ENCODE measurements at regions not wholly inside any gene's neighbourhood (a gene's known extent, or its start where the extent isn't known, plus 50 kb on each side); places are given as distances from the start of the nearest gene placed in this dataset.

DNA sequence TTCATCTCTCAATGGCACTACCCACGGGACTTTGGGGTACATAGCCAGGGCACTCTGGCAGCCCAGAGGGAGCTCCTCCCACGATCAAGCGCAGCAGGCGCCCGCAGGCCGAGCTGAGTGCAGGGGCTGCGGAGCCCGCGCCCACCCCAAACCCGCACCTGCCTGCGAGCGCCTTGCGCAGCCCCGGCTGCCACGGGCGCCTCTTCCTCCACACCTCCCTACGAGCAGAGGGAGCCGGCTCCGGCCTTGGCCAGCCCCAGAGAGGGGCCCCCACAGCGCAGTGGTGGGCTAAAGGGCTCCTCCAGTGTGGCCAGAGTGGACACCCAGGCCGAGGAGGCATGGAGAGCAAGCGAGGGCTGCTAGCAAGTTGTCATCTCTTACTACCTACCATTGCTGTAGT is 165.2 kb downstream of the UBE2E3 start:
- Mint-ChIP-seq H3K4me1 (ENCODE audit: low read depth) (no peaks in the 10 kb centered on the region), H3K36me3 (ENCODE audit: low read depth) (no peaks in the 10 kb centered on the region), H3K9me3 (peaks cover 8% of the 10 kb centered on the region), H3K4me3 (no peak overlapping the region), H3K27ac (no peak overlapping the region), H3K27me3 (ENCODE audit: insufficient read depth) (no peaks in the 10 kb centered on the region)
- no peak for DNase-seq
- TF ChIP-seq, protein P1, sequence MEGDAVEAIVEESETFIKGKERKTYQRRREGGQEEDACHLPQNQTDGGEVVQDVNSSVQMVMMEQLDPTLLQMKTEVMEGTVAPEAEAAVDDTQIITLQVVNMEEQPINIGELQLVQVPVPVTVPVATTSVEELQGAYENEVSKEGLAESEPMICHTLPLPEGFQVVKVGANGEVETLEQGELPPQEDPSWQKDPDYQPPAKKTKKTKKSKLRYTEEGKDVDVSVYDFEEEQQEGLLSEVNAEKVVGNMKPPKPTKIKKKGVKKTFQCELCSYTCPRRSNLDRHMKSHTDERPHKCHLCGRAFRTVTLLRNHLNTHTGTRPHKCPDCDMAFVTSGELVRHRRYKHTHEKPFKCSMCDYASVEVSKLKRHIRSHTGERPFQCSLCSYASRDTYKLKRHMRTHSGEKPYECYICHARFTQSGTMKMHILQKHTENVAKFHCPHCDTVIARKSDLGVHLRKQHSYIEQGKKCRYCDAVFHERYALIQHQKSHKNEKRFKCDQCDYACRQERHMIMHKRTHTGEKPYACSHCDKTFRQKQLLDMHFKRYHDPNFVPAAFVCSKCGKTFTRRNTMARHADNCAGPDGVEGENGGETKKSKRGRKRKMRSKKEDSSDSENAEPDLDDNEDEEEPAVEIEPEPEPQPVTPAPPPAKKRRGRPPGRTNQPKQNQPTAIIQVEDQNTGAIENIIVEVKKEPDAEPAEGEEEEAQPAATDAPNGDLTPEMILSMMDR (IDR thresholded peaks at IDR 0.05), result no peak

DNA sequence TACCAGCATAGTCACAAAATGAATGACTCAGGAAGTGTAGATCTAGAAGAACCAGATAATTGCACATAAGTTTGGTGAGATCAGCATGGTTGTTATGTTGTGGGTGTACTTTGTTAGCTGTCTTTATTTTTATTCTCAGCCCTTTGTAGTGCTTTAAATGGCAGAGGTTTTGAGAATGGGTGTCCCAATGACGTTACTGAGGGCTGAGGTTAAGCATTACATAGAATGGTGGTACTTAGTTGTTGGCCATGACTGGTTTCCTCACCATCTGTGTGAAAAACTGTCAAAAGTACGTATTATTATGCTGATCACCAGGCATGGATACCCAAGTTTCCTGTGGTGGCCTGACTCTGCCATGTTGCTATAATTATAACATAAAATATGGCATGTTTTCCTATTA is 165.8 kb downstream of the UBE2E3 start:
- no peaks in the 10 kb centered on the region for H3K36me3 Mint-ChIP-seq (ENCODE audit: low read depth)
- no peaks in the 10 kb centered on the region for H3K4me1 Mint-ChIP-seq (ENCODE audit: low read depth)
- H3K27ac Mint-ChIP-seq, result no peak overlapping the region
- no peaks in the 10 kb centered on the region for H3K27me3 Mint-ChIP-seq (ENCODE audit: insufficient read depth)
- TF ChIP-seq, protein P1 (IDR thresholded peaks at IDR 0.05), result no peak
- no peak overlapping the region for H3K4me3 Mint-ChIP-seq
- DNase-seq, result no peak
- peaks cover 8% of the 10 kb centered on the region for H3K9me3 Mint-ChIP-seq

DNA sequence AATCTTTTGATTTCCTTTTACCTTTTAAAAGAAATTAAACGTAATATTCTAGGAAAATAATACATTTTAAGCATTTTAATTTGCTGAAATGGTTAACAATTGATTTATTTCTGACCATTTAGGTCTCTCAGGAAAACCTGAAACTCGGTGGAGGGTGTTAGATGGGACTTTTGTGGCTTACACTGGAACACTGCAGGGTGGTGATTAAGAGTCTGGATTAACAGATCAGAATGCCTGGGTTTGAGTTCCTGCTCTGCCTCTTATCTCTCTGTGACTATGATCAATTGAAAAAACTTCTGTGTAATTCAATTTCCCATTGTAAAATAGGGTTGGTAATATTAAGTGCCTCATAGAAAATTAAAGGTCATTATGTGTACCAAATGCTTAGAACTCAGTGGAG is 168.7 kb downstream of the UBE2E3 start:
- DNase-seq, result no peak
- Mint-ChIP-seq H3K4me1 (ENCODE audit: low read depth) (no peaks in the 10 kb centered on the region), H3K9me3 (peaks cover 8% of the 10 kb centered on the region), H3K27me3 (ENCODE audit: insufficient read depth) (no peaks in the 10 kb centered on the region), H3K4me3 (no peak overlapping the region), H3K27ac (no peak overlapping the region), H3K36me3 (ENCODE audit: low read depth) (no peaks in the 10 kb centered on the region)
- TF ChIP-seq, protein P1 (IDR thresholded peaks at IDR 0.05), result no peak

DNA sequence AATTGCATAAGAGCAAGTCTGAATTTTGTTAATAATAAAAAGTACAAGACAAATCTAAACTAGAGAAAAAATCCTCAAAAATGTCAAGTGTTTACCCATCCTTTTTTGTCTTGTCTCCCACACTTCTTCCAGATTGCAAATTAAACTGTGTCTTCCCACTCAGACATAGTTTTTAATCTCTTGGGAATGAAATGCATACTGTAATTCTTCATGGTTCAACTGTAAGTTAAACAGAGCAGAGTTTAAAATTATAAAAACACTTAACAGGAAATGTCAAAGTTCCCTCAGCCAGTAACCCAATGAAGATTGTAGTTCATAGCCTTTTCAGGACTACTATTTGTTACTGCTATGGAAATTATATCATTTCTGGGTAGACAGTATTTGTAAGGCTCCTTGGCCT is 171.8 kb downstream of the UBE2E3 start:
- H3K27ac Mint-ChIP-seq, result no peak overlapping the region
- no peak overlapping the region for H3K4me3 Mint-ChIP-seq
- no peaks in the 10 kb centered on the region for H3K9me3 Mint-ChIP-seq
- TF ChIP-seq, protein P1 (IDR thresholded peaks at IDR 0.05), result no peak
- no peaks in the 10 kb centered on the region for H3K36me3 Mint-ChIP-seq (ENCODE audit: low read depth)
- H3K27me3 Mint-ChIP-seq (ENCODE audit: insufficient read depth), result no peaks in the 10 kb centered on the region
- no peak for DNase-seq
- no peaks in the 10 kb centered on the region for H3K4me1 Mint-ChIP-seq (ENCODE audit: low read depth)

DNA sequence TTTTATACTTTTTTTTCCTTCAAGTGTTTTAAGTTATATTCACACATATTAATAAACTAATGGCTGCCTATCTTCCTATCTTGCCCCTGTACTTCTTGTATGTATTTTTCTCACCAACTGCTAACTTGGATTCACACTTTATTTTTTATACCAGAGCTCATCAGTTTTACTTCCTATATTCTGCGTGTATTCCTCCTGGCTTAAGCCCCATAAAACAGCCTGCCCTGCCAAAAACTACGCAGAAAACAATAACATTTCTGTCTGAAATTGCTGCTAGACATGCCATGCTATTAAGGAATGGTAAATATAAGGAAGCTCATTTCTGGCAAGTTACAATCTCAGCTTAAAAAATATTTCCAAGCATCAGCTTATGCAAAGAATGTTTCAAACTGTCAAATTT is 172.3 kb downstream of the UBE2E3 start:
- no peaks in the 10 kb centered on the region for H3K4me1 Mint-ChIP-seq (ENCODE audit: low read depth)
- no peaks in the 10 kb centered on the region for H3K27me3 Mint-ChIP-seq (ENCODE audit: insufficient read depth)
- H3K4me3 Mint-ChIP-seq, result no peak overlapping the region
- no peaks in the 10 kb centered on the region for H3K9me3 Mint-ChIP-seq
- no peak overlapping the region for H3K27ac Mint-ChIP-seq
- no peaks in the 10 kb centered on the region for H3K36me3 Mint-ChIP-seq (ENCODE audit: low read depth)
- no peak for DNase-seq
- TF ChIP-seq, protein P1 (IDR thresholded peaks at IDR 0.05), result no peak

DNA sequence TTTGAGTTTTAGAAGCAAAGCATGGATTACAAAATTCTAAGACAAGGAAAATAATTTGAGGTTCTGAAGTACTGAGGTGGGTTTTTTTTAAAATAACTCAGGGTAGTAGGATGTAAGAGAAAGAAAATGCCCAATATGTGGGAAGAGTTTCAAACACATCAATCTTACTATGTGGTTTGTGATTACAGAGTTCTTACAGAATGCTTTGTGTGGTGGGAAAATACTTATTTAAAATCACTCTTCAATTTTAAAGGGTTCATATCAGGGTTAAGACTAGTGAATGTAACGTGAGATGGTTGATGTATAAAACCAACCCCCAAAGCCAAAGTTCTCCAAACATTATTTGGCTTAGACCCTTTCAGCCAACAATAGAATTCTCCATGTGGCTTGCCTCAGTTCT is 173.5 kb downstream of the UBE2E3 start:
- Mint-ChIP-seq H3K27me3 (ENCODE audit: insufficient read depth) (no peaks in the 10 kb centered on the region), H3K36me3 (ENCODE audit: low read depth) (no peaks in the 10 kb centered on the region), H3K27ac (no peak overlapping the region), H3K4me1 (ENCODE audit: low read depth) (no peaks in the 10 kb centered on the region), H3K4me3 (no peak overlapping the region), H3K9me3 (no peaks in the 10 kb centered on the region)
- TF ChIP-seq, protein P1 (IDR thresholded peaks at IDR 0.05), result no peak
- DNase-seq, result no peak
